Keratinocyte (primary cell): ENCODE measurements at regions not wholly inside any gene's neighbourhood (a gene's known extent, or its start where the extent isn't known, plus 50 kb on each side); places are given as distances from the start of the nearest gene placed in this dataset.

Experiments used
- EZH2 ChIP-seq: IDR thresholded peaks from one replicate; pipeline ENCODE4 v1.6.1; 2012; ENCODE audit warnings: inconsistent platforms, mild to moderate bottlenecking, low read length, moderate library complexity
- TF ChIP-seq, protein P1 (sequence below), 3 experiments: IDR thresholded peaks in 1 of 3; conservative IDR thresholded peaks in 1 of 3; optimal IDR thresholded peaks in 1 of 3; 2 replicates in 2 of 3; 3 replicates in 1 of 3; pipeline versions ENCODE3 to v1.5.1; 2011; ENCODE audit warnings: low read length in 3 of 3, mild to moderate bottlenecking in 3 of 3, moderate library complexity in 2 of 3, control low read depth in 1 of 3, inconsistent platforms in 1 of 3; ENCODE audit not compliant: insufficient read depth in 2 of 3; ENCODE audit errors: extremely low read depth in 1 of 3

DNA sequence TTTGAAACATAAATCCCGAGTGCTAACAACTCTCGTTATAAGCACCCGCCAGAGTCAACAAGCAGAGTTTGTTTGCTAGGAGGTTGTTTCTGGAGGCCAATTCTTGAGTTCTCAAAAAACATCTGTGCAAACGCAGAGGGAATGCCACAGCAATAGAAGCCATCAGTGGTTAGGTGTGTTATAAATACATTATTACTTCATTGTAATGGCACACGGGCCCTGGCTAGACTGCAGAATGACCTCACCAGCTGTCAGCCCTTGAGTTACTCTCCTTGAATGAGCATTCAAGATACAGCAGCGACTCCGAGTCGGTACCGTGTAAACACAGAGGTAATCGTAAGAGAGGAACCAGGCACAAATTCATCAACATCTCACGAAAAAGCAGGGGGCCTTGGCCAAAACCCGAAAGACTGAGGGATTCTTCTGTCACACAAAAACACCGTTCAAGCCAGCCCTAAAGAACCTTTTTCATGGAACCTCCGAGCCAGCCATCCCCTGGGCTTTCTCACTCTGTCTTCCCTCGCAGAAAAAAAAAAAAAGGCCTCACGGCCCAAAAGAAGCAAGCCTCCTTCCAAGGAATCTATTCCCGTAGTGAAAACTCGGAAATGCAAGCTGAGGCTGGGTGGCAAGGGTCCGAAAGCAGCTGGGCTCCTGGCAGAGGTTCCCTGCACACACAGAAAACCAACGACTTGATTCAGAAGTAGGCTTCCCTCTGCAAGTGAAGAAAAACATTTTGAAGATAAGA, 133.7 kb upstream of the MEIS1 start:
- TF ChIP-seq, protein P1, sequence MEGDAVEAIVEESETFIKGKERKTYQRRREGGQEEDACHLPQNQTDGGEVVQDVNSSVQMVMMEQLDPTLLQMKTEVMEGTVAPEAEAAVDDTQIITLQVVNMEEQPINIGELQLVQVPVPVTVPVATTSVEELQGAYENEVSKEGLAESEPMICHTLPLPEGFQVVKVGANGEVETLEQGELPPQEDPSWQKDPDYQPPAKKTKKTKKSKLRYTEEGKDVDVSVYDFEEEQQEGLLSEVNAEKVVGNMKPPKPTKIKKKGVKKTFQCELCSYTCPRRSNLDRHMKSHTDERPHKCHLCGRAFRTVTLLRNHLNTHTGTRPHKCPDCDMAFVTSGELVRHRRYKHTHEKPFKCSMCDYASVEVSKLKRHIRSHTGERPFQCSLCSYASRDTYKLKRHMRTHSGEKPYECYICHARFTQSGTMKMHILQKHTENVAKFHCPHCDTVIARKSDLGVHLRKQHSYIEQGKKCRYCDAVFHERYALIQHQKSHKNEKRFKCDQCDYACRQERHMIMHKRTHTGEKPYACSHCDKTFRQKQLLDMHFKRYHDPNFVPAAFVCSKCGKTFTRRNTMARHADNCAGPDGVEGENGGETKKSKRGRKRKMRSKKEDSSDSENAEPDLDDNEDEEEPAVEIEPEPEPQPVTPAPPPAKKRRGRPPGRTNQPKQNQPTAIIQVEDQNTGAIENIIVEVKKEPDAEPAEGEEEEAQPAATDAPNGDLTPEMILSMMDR (optimal IDR thresholded peaks at IDR 0.05 in 1 of 3, IDR thresholded peaks at IDR 0.05 in 1 of 3, conservative IDR thresholded peaks at IDR 0.05 in 1 of 3; ENCODE audit: extremely low read depth in 1 of 3, insufficient read depth in 2 of 3, low read length in 3 of 3): no peak
- no peak for TF ChIP-seq EZH2
